ENCODE measurements at regions not wholly inside any gene's neighbourhood (a gene's known extent, or its start where the extent isn't known, plus 50 kb on each side); places are given as distances from the start of the nearest gene placed in this dataset.

GRCh38 chr2:236811062-236811656, 241.5 kb downstream of the ACKR3 start:
- Histone ChIP-seq H2BK120ac (replicated peaks; ENCODE audit: low read depth, low read length) (no peak overlapping the region), H4K20me1 (replicated peaks in 1 of 2; ENCODE audit: control insufficient read depth in 1 of 2, insufficient read depth in 2 of 2, low read length in 2 of 2) (no peaks in the 10 kb centered on the region), H3K4me1 (replicated peaks in 1 of 4; ENCODE audit: control insufficient read depth in 3 of 4, insufficient read depth in 4 of 4, low read length in 3 of 4) (no peaks in the 10 kb centered on the region; a peak in 1 of 7 replicates), H3K9ac (replicated peaks in 1 of 4; ENCODE audit: extremely low read depth in 1 of 4, low read depth in 3 of 4, low read length in 3 of 4) (no peak overlapping the region), H3K4me3 (ENCODE audit: extremely low read depth in 1 of 4, insufficient read depth in 2 of 4, low read depth in 3 of 4, low read length in 4 of 4) (no peak overlapping the region), H2AK5ac (ENCODE audit: low read depth, low read length) (no peak overlapping the region), H3K27me3 (replicated peaks in 1 of 4; ENCODE audit: control insufficient read depth in 3 of 4, extremely low read depth in 1 of 4, insufficient read depth in 3 of 4, low read length in 3 of 4) (no peaks in the 10 kb centered on the region), H3K4me2 (ENCODE audit: insufficient read depth in 1 of 2, low read depth in 2 of 2, low read length in 2 of 2) (no peak overlapping the region), H3K79me1 (ENCODE audit: low read depth, low read length) (no peaks in the 10 kb centered on the region), H3K27ac (ENCODE audit: low read depth, low read length) (no peak overlapping the region), H2BK5ac (ENCODE audit: low read depth, low read length) (no peak overlapping the region), H3K56ac (replicated peaks; ENCODE audit: insufficient read length, low read depth, low read length) (no peak overlapping the region), H2BK15ac (ENCODE audit: low read length) (no peak overlapping the region), H2AFZ (ENCODE audit: low read length) (peak overlapping the region; percentile 62; the same call in 1 of the 2 replicates), H4K91ac (replicated peaks; ENCODE audit: insufficient read length, low read length) (no peak overlapping the region), H3K23ac (ENCODE audit: insufficient read length) (no peak overlapping the region), H2BK20ac (ENCODE audit: low read length) (no peak overlapping the region), H4K8ac (ENCODE audit: extremely low read depth, insufficient read depth, low read length) (no peak overlapping the region), H3K14ac (ENCODE audit: insufficient read length) (no peak overlapping the region), H3K79me2 (ENCODE audit: control insufficient read depth in 1 of 2, insufficient read depth in 2 of 2, low read length in 2 of 2) (no peaks in the 10 kb centered on the region), H4K5ac (ENCODE audit: insufficient read length, low read depth, low read length) (no peak overlapping the region), H3K4ac (replicated peaks; ENCODE audit: insufficient read length, low read depth, low read length) (no peak overlapping the region), H3K18ac (ENCODE audit: extremely low read depth, low read length) (no peak overlapping the region), H3K36me3 (ENCODE audit: control insufficient read depth in 2 of 4, insufficient read depth in 4 of 4, low read length in 3 of 4) (no peaks in the 10 kb centered on the region), H2BK12ac (ENCODE audit: low read depth, low read length) (no peak overlapping the region), H3K23me2 (ENCODE audit: low read depth, low read length) (no peaks in the 10 kb centered on the region), H3K9me3 (ENCODE audit: insufficient read depth in 2 of 2, low read depth in 1 of 2, low read length in 1 of 2) (peaks cover 19 to 22% of the 10 kb centered on the region in 2 experiments)
- ChIA-PET POLR2A (ENCODE audit: partially characterized antibody) (no interaction called here), CTCF (ENCODE audit: partially characterized antibody) (no interaction called here)
- 91% methylated on average over 4 of the region's 4 CpGs; no CpG with 5 or more reads in 1 of the 2 experiments for WGBS, 2 experiments (ENCODE audit: extremely low coverage in 1 of 2, insufficient coverage in 1 of 2, insufficient read length in 1 of 2, insufficient replicate concordance in 2 of 2, low coverage in 1 of 2, low lambda C conversion rate in 2 of 2, missing lambda C conversion rate in 1 of 2)
- FAIRE-seq (no peak), DNase-seq (ENCODE audit: low read depth in 1 of 2, low spot score in 2 of 2) (no peak)
- TF ChIP-seq TCF12 (IDR thresholded peaks at IDR 0.05; ENCODE audit: low read depth, low read length) = no peak
- TF ChIP-seq MAFK (IDR thresholded peaks at IDR 0.05; ENCODE audit: low read depth, low read length) = no peak
- no peak for TF ChIP-seq SUZ12 (IDR thresholded peaks at IDR 0.05; ENCODE audit: low read length)
- no peak for TF ChIP-seq EGR1 (IDR thresholded peaks at IDR 0.05; ENCODE audit: borderline replicate concordance, low read depth, low read length)

All from H1 (cell line).